Glutamatergic neuron (in vitro differentiated cells): ENCODE measurements at regions not wholly inside any gene's neighbourhood (a gene's known extent, or its start where the extent isn't known, plus 50 kb on each side); places are given as distances from the start of the nearest gene placed in this dataset.

Experiments used
- DNase-seq: peaks from one replicate; pipeline ENCODE4 v3.0.0; 2022
- H3K27ac Mint-ChIP-seq: one replicate; pipeline ENCODE4 v1.8.0; 2020; ENCODE audit warnings: mild to moderate bottlenecking, mixed read lengths, inconsistent platforms; ENCODE audit not compliant: unreplicated experiment
- H3K27me3 Mint-ChIP-seq: one replicate; pipeline ENCODE4 v1.8.0; 2020; ENCODE audit warnings: mild to moderate bottlenecking, moderate library complexity, mixed read lengths, inconsistent platforms; ENCODE audit not compliant: unreplicated experiment
- H3K36me3 Mint-ChIP-seq: one replicate; pipeline ENCODE4 v1.8.0; 2020; ENCODE audit warnings: mild to moderate bottlenecking, mixed read lengths, inconsistent platforms; ENCODE audit not compliant: unreplicated experiment
- H3K4me1 Mint-ChIP-seq: one replicate; pipeline ENCODE4 v1.8.0; 2020; ENCODE audit warnings: mild to moderate bottlenecking, low read depth, mixed read lengths, inconsistent platforms; ENCODE audit not compliant: unreplicated experiment
- H3K4me3 Mint-ChIP-seq: one replicate; pipeline ENCODE4 v1.8.0; 2020; ENCODE audit warnings: mild to moderate bottlenecking, mixed read lengths, inconsistent platforms; ENCODE audit not compliant: unreplicated experiment
- H3K9me3 Mint-ChIP-seq: one replicate; pipeline ENCODE4 v1.8.0; 2020; ENCODE audit warnings: mild to moderate bottlenecking, moderate library complexity, mixed read lengths, inconsistent platforms; ENCODE audit not compliant: unreplicated experiment
- CTCF ChIP-seq: fragments of 200-600 bp; sonication (generic); IDR thresholded peaks from one replicate; pipeline ENCODE4 v1.5.0; 2021; ENCODE audit not compliant: partially characterized antibody, unreplicated experiment

- Mint-ChIP-seq H3K4me3 (no peak overlapping the region), H3K27me3 (no peaks in the 10 kb centered on the region), H3K36me3 (peaks cover 18% of the 10 kb centered on the region), H3K27ac (no peak overlapping the region), H3K4me1 (peaks cover 6% of the 10 kb centered on the region), H3K9me3 (peaks cover 6% of the 10 kb centered on the region)
- TF ChIP-seq CTCF: no peak
- DNase-seq: no peak
These were observed 71.9 kb upstream of the UBL3 start for GRCh38 chr13:29922281-29922821.

- Mint-ChIP-seq H3K4me1 (peaks cover 6% of the 10 kb centered on the region), H3K36me3 (peaks cover 18% of the 10 kb centered on the region), H3K27ac (no peak overlapping the region), H3K4me3 (no peak overlapping the region), H3K27me3 (no peaks in the 10 kb centered on the region), H3K9me3 (peaks cover 8% of the 10 kb centered on the region)
- DNase-seq: no peak
- no peak for TF ChIP-seq CTCF
These were observed 71.1 kb upstream of the UBL3 start for GRCh38 chr13:29921542-29921941.

- Mint-ChIP-seq H3K27ac (no peak overlapping the region), H3K4me3 (no peak overlapping the region), H3K27me3 (no peaks in the 10 kb centered on the region), H3K36me3 (peaks cover 18% of the 10 kb centered on the region), H3K4me1 (peaks cover 6% of the 10 kb centered on the region), H3K9me3 (peaks cover 5% of the 10 kb centered on the region)
- DNase-seq: no peak
- no peak for TF ChIP-seq CTCF
These were observed 69.7 kb upstream of the UBL3 start for GRCh38 chr13:29920025-29920643.

- no peaks in the 10 kb centered on the region for H3K4me1 Mint-ChIP-seq
- DNase-seq: no peak
- no peak for TF ChIP-seq CTCF
- peaks cover 18% of the 10 kb centered on the region for H3K36me3 Mint-ChIP-seq
- H3K27me3 Mint-ChIP-seq: no peaks in the 10 kb centered on the region
- no peak overlapping the region for H3K27ac Mint-ChIP-seq
- H3K9me3 Mint-ChIP-seq: peaks cover 2% of the 10 kb centered on the region
- no peak overlapping the region for H3K4me3 Mint-ChIP-seq
These were observed 68.4 kb upstream of the UBL3 start for GRCh38 chr13:29918845-29919244.

- no peak for TF ChIP-seq CTCF
- Mint-ChIP-seq H3K9me3 (peaks cover 2% of the 10 kb centered on the region), H3K27ac (no peak overlapping the region)
These were observed 67.2 kb upstream of the UBL3 start for GRCh38 chr13:29917650-29918049.

More at GRCh38 chr13:29917650-29918049, 67.2 kb upstream of the UBL3 start:
- DNase-seq: no peak
- H3K36me3 Mint-ChIP-seq: peaks cover 18% of the 10 kb centered on the region
- H3K4me3 Mint-ChIP-seq: no peak overlapping the region
- H3K4me1 Mint-ChIP-seq: no peaks in the 10 kb centered on the region
- no peaks in the 10 kb centered on the region for H3K27me3 Mint-ChIP-seq
